ENCODE measurements at regions not wholly inside any gene's neighbourhood (a gene's known extent, or its start where the extent isn't known, plus 50 kb on each side); places are given as distances from the start of the nearest gene placed in this dataset.

- no peak for DNase-seq (ENCODE audit: low read depth in 2 of 2)
These were observed 742.2 kb downstream of the SLC16A7 start for GRCh38 chr12:60337839-60338549.

GRCh38 chr12:60345442-60345841, 749.6 kb downstream of the SLC16A7 start:
- no peak for DNase-seq (ENCODE audit: low read depth in 2 of 2)

- DNase-seq (ENCODE audit: low read depth in 2 of 2) = no peak
These were observed 753.6 kb downstream of the SLC16A7 start for GRCh38 chr12:60349232-60349978.

GRCh38 chr12:60387356-60387755, 791.5 kb downstream of the SLC16A7 start:
- DNase-seq (ENCODE audit: low read depth in 2 of 2) = no peak

GRCh38 chr12:60391051-60391450, 795.2 kb downstream of the SLC16A7 start:
- DNase-seq (ENCODE audit: low read depth in 2 of 2) = no peak

- no peak for DNase-seq (ENCODE audit: low read depth in 2 of 2)
These were observed 796.0 kb downstream of the SLC16A7 start for GRCh38 chr12:60391791-60392190.

GRCh38 chr12:60393093-60393492, 797.3 kb downstream of the SLC16A7 start:
- no peak for DNase-seq (ENCODE audit: low read depth in 2 of 2)

GRCh38 chr12:60394665-60395064, 798.8 kb downstream of the SLC16A7 start:
- no peak for DNase-seq (ENCODE audit: low read depth in 2 of 2)

- no peak for DNase-seq (ENCODE audit: low read depth in 2 of 2)
These were observed 802.7 kb downstream of the SLC16A7 start for GRCh38 chr12:60398547-60398946.

GRCh38 chr12:60399064-60399463, 803.2 kb downstream of the SLC16A7 start:
- DNase-seq (ENCODE audit: low read depth in 2 of 2) = no peak

GRCh38 chr12:60402996-60403395, 807.2 kb downstream of the SLC16A7 start:
- no peak for DNase-seq (ENCODE audit: low read depth in 2 of 2)

- DNase-seq (ENCODE audit: low read depth in 2 of 2) = no peak
These were observed 819.5 kb downstream of the SLC16A7 start for GRCh38 chr12:60415351-60415750.

- DNase-seq (ENCODE audit: low read depth in 2 of 2) = no peak
These were observed 824.2 kb downstream of the SLC16A7 start for GRCh38 chr12:60419986-60420385.

GRCh38 chr12:60421741-60422140, 825.9 kb downstream of the SLC16A7 start:
- DNase-seq (ENCODE audit: low read depth in 2 of 2) = no peak

- DNase-seq (ENCODE audit: low read depth in 2 of 2) = no peak
These were observed 841.5 kb downstream of the SLC16A7 start for GRCh38 chr12:60437297-60437696.

GRCh38 chr12:60441577-60441976, 845.7 kb downstream of the SLC16A7 start:
- no peak for DNase-seq (ENCODE audit: low read depth in 2 of 2)

GRCh38 chr12:60451457-60451856, 855.6 kb downstream of the SLC16A7 start:
- no peak for DNase-seq (ENCODE audit: low read depth in 2 of 2)

- DNase-seq (ENCODE audit: low read depth in 2 of 2) = no peak
These were observed 869.2 kb downstream of the SLC16A7 start for GRCh38 chr12:60465060-60465459.

GRCh38 chr12:60468546-60468945, 872.7 kb downstream of the SLC16A7 start:
- DNase-seq (ENCODE audit: low read depth in 2 of 2) = no peak

GRCh38 chr12:60475825-60476224, 880.0 kb downstream of the SLC16A7 start:
- no peak for DNase-seq (ENCODE audit: low read depth in 2 of 2)

- DNase-seq (ENCODE audit: low read depth in 2 of 2) = no peak
These were observed 891.5 kb downstream of the SLC16A7 start for GRCh38 chr12:60487284-60487683.

- no peak for DNase-seq (ENCODE audit: low read depth in 2 of 2)
These were observed 893.2 kb downstream of the SLC16A7 start for GRCh38 chr12:60489071-60489470.

GRCh38 chr12:60494244-60494643, 898.4 kb downstream of the SLC16A7 start:
- no peak for DNase-seq (ENCODE audit: low read depth in 2 of 2)
